Erythroblast (primary cell): ENCODE measurements at regions not wholly inside any gene's neighbourhood (a gene's known extent, or its start where the extent isn't known, plus 50 kb on each side); places are given as distances from the start of the nearest gene placed in this dataset.
"Not testable (repeated sequence)": the region's sequence is repeated elsewhere in the genome, so short reads cannot be mapped to it uniquely, and the experiment has no call there.

Experiments
- DNase-seq, 2 experiments: peaks; one replicate each; lab custom pipeline; 2025; lab: John Stamatoyannopoulos, UW
- GATA1 ChIP-seq: IDR thresholded peaks from 2 replicates; pipeline ENCODE4 v1.6.1; 2011; ENCODE audit warnings: low read depth, mild to moderate bottlenecking, control low read depth, low read length, moderate library complexity
- POLR2A ChIP-seq: IDR thresholded peaks from 2 replicates; pipeline ENCODE4 v1.6.1; 2011; ENCODE audit warnings: mild to moderate bottlenecking, low read length

DNA sequence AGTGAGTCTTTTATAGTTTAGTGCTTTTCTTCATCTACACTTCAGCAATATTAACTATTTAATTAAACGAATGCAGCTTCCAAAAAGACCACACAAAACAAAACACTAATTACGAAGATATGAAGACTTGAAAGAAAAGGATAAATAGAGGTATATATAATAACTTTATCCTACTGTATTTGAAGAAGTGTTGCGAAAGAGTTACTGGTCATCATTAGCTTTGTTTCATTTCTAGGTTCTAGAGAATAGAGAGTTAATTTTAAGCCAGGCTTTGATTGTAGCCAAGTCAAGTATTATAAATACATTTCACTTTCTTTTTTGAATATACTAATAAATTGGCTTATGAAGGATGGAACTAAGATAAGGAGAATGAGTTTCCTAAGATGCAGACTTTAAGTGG, 416.8 kb upstream of the GBE1 start:
- TF ChIP-seq POLR2A (no peak), GATA1 (no peak)
- no peak for DNase-seq

DNA sequence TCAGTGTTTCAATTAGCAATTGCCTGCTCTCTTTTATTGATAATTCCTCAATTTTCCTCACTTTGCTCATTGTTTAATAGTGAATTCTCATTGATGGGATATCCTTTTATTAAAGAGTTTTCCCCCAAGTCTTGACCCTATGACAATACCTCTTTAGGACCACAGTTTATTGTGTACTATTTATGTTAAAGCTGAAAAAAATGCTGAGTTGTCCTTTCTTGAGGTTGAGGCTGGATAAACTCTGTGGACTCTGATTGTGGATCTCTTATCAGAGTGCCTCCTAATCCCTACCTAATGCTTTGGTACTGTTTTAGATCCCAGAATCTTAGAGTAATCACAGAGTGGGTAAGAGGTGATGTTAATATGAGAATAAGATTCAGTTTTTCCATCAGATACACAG, 416.3 kb upstream of the GBE1 start:
- no peak for TF ChIP-seq POLR2A
- no peak for TF ChIP-seq GATA1
- no peak for DNase-seq

DNA sequence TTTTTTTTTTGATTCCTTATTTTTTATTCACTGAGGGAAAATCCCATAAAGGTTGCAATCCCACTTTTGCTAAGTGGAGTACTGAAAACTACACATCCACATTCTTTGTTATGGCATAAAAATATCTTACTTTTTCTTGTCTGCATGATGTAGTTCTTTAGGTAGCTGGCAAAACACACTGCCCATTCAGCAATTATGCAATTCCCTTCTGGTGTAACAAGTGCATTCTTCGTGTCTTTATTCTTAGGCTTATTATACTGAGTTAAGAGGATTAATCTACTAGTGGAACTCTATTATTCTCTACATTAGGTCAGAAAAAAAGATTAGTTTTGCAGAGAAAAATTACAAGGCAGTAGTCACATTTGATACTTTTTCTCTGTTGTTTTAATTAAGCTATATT, 403.8 kb upstream of the GBE1 start:
- DNase-seq = no peak
- TF ChIP-seq GATA1 (no peak), POLR2A (no peak)

DNA sequence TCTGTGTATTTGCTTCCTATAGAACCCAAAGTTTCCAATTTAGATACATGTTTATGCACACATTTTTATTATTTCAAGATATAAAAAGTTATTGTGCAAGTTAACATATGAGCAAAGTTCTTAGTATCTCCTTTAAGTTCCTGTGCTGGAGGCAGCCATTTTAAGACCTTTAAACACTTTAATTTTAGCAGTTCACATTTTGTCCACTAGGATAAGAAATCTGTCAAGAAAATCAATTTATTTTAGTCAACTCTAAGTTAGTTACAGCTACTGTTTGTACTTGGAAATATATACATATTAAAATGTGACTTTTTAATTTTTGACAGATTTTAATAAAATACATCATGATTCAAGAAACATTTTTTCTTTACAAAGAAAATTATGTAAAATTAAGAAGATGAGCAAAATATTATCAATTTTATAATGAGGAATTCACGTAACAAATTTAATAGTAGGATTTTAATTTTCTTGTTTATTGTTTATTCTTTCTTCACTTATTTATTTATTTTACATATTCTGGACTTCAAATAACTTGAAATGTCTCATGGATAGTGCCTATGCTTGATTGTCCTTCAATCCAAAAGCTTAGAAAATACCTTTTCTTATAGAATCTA, 402.6 kb upstream of the GBE1 start:
- peak; percentile 24 to 29 for DNase-seq
- no peak for TF ChIP-seq POLR2A
- no peak for TF ChIP-seq GATA1

DNA sequence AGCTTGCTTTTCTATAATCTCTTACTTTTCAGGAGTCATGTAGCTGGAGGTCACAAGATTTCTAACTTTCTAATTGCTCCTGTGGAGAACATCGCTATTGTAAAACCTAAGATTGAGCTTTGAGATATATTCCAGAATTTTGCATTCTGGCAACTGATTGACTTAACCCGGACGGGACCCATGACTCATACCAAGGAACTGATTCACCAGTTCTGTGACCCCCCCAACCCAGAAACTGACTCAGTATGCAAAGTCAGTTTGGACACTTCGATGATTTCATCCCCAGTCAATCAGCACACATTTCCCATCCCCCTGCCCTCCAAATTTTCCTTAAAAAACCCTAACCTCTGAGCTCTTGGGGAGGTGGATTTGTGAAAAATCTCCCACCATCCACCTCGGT, 396.5 kb upstream of the GBE1 start:
- no peak for DNase-seq
- no peak for TF ChIP-seq POLR2A
- TF ChIP-seq GATA1 = no peak

DNA sequence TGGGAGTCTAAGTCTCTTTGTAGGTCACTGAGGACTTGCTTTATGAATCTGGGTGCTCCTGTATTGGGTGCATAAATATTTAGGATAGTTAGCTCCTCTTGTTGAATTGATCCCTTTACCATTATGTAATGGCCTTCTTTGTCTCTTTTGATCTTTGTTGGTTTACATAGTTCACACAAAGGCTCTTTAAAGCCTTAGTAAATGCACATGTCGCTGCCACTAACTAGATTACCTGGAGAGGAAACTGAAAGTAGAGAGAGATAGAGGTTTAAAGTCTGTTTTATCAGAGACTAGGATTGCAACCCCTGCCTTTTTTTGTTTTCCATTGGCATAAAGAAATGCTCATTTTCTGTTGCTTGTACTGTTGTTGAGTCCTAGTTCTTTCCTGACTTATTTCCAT, 392.4 kb upstream of the GBE1 start:
- not testable (repeated sequence) for DNase-seq

DNA sequence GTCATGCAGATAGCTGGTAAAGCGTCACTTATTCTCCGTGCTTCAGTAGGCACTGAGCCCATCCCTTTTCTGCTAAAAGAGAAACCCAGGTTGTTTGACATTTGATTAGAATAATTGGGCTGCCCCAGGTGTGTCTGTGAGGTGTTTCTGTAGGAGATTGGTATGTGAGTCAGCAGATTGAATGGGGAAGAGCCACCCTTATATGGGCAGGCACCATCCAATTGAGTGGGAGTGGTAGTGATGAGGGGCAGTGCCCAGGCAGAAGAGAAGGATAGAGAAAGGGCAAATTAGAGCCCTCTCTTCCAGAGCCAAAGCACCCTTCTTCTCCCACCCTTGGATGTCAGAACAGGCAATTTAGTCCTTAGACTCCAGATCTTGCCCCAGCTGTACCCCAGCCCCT, 384.3 kb upstream of the GBE1 start:
- TF ChIP-seq POLR2A (no peak), GATA1 (no peak)
- no peak for DNase-seq

DNA sequence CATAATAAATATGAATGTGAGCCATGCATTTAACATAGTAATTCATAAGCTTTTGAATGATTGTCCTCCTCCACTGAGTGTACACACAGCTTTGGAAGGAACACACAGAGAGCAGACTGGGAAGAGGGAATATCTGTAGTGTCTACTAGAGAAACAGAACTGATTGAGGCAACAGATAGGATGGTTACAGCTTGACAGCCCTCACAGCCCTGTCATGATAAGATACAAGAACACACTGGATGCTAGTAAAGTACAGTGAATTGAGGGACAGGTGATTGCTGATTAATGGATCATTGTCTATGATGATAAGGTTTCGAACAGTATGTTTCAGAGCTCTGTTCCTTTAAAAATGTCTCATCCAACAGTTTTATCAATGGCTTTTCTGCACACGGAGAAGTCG, 383.4 kb upstream of the GBE1 start:
- DNase-seq = peak in 1 of 2 experiments; percentile 32
- no peak for TF ChIP-seq GATA1
- TF ChIP-seq POLR2A = no peak

DNA sequence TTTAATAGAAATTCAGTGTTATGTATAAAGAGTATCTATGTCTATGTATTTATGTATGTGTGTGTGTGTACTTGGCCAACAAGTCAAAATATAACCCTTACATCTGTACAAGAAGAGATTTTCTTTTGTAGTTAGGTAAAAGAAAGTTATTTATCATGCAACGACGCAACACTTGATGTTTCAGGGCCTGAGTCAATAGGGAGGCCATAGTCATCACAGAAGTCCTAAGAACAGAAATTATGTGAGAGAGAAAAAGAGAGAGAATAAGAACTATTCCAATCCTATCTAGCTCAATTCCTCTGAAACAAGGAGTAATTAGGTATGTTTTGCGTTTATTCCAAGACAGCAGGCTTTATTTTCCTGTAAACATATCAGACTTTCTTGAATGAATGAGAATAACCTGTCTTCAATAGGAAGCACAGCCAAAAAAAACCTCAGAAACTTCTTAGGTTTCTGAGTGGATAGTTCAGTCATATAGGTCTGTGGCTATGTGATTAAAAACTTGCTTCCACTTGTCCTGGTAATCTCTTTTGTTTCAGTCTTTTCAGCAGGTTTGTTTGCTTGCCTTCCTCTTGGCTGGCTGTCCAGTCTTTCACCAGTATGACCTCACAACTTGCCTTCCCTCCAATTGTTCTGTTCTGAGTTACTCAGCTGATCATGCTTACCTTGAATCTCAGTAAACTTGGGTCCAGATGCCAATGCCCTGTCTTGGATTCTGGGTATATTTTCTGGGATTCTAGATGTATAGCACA, 382.4 kb upstream of the GBE1 start:
- no peak for DNase-seq
- TF ChIP-seq POLR2A (no peak), GATA1 (no peak)

DNA sequence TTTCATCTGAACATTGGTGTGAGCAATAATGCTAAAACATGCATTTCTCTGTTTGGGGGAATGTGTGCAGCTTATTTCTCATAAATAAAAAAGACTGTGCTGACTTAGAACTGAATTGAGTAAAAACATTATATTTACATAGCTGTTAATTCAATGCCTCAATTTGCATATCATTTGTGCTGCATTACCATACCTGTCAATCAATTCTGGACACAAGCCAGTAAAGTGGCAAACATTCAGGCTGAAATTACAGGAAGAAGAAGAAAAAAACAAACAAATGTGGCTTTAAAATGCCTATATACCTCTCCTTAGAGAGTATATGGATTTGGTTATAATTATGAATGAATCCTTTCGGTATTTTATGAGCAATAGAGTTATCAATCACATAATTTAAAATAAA, 380.1 kb upstream of the GBE1 start:
- TF ChIP-seq GATA1 (no peak), POLR2A (no peak)
- DNase-seq = no peak

DNA sequence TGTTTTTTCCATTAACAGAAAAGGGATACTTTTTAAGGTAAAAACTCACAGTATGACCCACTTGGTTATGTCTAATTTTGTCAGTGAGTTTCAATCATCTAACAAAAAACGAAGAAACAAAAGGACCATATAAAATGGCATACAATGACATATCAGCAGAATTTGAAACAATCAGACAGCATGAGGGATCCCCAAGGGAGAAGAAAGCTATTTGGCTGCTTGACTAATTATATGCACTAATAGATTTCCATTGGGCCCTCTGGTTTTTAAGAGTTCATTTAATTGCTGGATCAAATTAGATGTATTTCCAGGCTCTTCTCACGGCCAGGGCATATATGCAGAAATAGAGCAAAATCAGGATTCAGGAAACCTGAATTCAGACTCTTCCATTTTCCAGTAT, 376.4 kb upstream of the GBE1 start:
- DNase-seq = no peak
- TF ChIP-seq POLR2A = no peak
- no peak for TF ChIP-seq GATA1

DNA sequence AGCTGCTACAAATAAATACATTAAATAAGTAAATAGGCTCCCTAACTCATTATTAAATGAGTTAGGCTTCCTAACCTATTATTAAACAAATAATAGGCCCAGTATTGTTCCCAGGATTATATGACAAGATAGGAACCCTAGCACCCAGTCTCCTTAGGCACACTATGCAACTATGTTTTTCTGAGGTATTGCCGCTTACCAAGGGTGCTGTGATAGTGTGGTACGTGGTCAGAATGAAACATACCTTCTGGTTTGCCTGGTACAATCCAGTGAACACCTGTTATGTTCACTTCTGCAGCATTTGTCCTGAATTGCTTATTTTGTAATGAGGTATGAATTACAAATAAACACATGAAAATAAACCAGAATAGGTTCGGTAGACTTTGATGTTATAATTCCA, 375.6 kb upstream of the GBE1 start:
- DNase-seq = no peak
- TF ChIP-seq POLR2A = no peak
- TF ChIP-seq GATA1 = no peak

DNA sequence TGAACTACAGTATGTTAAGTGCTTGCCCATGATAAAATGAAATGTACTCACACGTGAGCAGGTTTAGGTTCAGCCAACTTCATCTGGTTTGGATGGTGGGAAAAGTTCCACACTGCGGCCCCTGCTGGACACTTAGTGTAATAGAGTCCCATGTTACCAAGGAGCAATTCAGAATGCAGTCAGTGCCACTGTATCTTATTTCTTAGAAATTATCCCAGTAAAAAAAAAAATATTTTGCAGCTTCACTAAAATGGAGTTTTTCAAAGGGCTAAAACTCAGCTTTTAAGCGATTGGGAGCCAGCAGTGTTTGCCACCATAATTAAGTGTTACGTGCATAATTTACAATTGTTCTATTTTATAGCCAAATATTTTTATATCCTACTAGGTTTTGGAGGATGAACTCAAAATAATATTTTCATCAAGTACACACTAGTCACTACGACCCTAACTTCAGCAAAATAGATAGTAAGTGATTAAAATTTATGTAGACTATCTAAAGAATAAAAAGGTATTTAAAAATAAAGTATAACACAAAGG, 371.7 kb upstream of the GBE1 start:
- TF ChIP-seq GATA1 = no peak
- no peak for TF ChIP-seq POLR2A
- peak; percentile 54 to 71 for DNase-seq

DNA sequence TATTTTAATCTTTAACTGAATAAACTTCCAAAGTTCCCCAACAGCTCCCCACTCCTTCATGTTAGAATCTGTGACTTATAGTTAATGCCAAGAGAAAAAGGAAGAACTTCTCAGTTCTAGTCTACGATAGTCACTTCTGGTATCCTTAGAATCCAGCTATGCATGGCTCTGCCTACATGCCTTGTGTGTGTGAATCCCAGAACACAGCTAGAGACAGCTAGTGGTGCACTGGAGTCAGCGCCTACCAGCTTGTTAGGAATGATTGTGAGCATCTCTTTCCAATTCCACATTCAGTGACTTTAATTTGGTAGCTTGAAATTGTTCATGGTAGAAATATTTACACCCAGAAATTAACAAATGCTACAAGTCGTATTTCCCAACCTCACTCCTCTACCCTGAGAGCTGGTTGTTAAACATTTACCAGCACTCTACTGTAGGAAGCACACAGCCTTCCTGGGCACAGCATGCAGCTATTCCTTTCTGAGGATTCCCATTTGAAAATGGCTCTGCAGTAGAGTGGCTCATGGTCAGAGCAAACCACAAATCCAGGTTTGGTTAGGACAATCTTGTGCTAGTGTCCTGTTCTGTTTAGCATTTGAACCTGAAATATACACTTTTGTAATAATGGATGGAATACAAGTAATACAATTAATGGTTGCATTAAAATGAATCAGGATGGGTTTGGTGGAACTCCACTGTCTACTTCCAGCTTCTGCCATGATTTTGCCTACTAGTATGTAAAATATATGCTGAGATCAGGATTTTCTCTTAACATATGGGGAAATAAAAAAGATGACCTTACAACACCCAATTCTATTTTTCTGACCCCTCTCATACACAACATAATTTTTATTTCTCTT, 371.0 kb upstream of the GBE1 start:
- TF ChIP-seq POLR2A = no peak
- TF ChIP-seq GATA1 = no peak
- no peak for DNase-seq

DNA sequence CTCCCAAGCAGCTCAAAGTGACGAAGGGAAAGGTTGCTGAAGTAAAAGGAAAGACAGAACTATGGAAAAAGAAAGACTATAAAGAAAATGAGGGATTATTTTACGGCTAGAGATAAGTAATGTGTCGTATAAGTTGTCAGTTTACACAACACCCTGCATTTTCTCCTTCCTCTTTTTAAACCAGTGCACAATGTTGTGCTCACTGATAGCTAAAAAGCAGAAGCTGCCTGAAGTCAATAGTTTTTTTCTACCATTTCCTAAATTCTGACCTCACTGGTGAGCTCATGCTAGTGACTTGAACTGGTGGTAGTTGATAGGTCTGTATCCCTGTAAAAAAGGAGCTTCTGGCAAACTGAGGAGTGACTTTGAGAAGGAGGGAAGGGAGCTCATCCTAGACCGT, 368.6 kb upstream of the GBE1 start:
- DNase-seq = peak; percentile 2
- no peak for TF ChIP-seq GATA1
- no peak for TF ChIP-seq POLR2A
